ENCODE measurements at regions not wholly inside any gene's neighbourhood (a gene's known extent, or its start where the extent isn't known, plus 50 kb on each side); places are given as distances from the start of the nearest gene placed in this dataset.

GRCh38 chr13:83057119-83057518 is 825.2 kb downstream of the SLITRK1 start:
- TF ChIP-seq POLR2A (IDR thresholded peaks at IDR 0.05; ENCODE audit: extremely low read depth, insufficient read length), result no peak
- no peak for TF ChIP-seq MYC (IDR thresholded peaks at IDR 0.05; ENCODE audit: low read depth, low read length)
- TF ChIP-seq CTCF (IDR thresholded peaks at IDR 0.05; ENCODE audit: low read depth, low read length), result no peak
- no peak for TF ChIP-seq MAX (IDR thresholded peaks at IDR 0.05; ENCODE audit: low read depth, low read length)
- no peak overlapping the region for H3K4me3 ChIP-seq (ENCODE audit: low read depth, low read length)
- DNase-seq (ENCODE audit: low read depth), result no peak

- no peak overlapping the region for H3K4me3 ChIP-seq (ENCODE audit: low read depth, low read length)
- TF ChIP-seq MYC (IDR thresholded peaks at IDR 0.05; ENCODE audit: low read depth, low read length) (no peak), CTCF (IDR thresholded peaks at IDR 0.05; ENCODE audit: low read depth, low read length) (no peak), MAX (IDR thresholded peaks at IDR 0.05; ENCODE audit: low read depth, low read length) (no peak), POLR2A (IDR thresholded peaks at IDR 0.05; ENCODE audit: extremely low read depth, insufficient read length) (no peak)
- DNase-seq (ENCODE audit: low read depth), result no peak
Measured at GRCh38 chr13:83056269-83056668, 826.0 kb downstream of the SLITRK1 start.

- DNase-seq (ENCODE audit: low read depth), result no peak
Measured at GRCh38 chr13:83048419-83048818, 833.9 kb downstream of the SLITRK1 start.

GRCh38 chr13:83024955-83025594 is 857.2 kb downstream of the SLITRK1 start:
- TF ChIP-seq CTCF (IDR thresholded peaks at IDR 0.05; ENCODE audit: low read depth, low read length), result no peak
- TF ChIP-seq MYC (IDR thresholded peaks at IDR 0.05; ENCODE audit: low read depth, low read length), result no peak
- no peak for TF ChIP-seq POLR2A (IDR thresholded peaks at IDR 0.05; ENCODE audit: extremely low read depth, insufficient read length)
- TF ChIP-seq MAX (IDR thresholded peaks at IDR 0.05; ENCODE audit: low read depth, low read length), result no peak
- no peak overlapping the region for H3K4me3 ChIP-seq (ENCODE audit: low read depth, low read length)
- DNase-seq (ENCODE audit: low read depth), result no peak

More at GRCh38 chr13:83048419-83048818, 833.9 kb downstream of the SLITRK1 start:
- H3K4me3 ChIP-seq (ENCODE audit: low read depth, low read length), result no peak overlapping the region
- TF ChIP-seq CTCF (IDR thresholded peaks at IDR 0.05; ENCODE audit: low read depth, low read length) (no peak), MYC (IDR thresholded peaks at IDR 0.05; ENCODE audit: low read depth, low read length) (no peak)

- no peak for TF ChIP-seq CTCF (IDR thresholded peaks at IDR 0.05; ENCODE audit: low read depth, low read length)
- H3K4me3 ChIP-seq (ENCODE audit: low read depth, low read length), result no peak overlapping the region
- DNase-seq (ENCODE audit: low read depth), result no peak
Measured at GRCh38 chr13:83024232-83024631, 858.0 kb downstream of the SLITRK1 start.

GRCh38 chr13:83019986-83020385 is 862.3 kb downstream of the SLITRK1 start:
- H3K4me3 ChIP-seq (ENCODE audit: low read depth, low read length), result no peak overlapping the region
- TF ChIP-seq POLR2A (IDR thresholded peaks at IDR 0.05; ENCODE audit: extremely low read depth, insufficient read length) (no peak), MYC (IDR thresholded peaks at IDR 0.05; ENCODE audit: low read depth, low read length) (no peak), MAX (IDR thresholded peaks at IDR 0.05; ENCODE audit: low read depth, low read length) (no peak), CTCF (IDR thresholded peaks at IDR 0.05; ENCODE audit: low read depth, low read length) (no peak)
- no peak for DNase-seq (ENCODE audit: low read depth)
